Natural killer cell (primary cell): ENCODE measurements at regions not wholly inside any gene's neighbourhood (a gene's known extent, or its start where the extent isn't known, plus 50 kb on each side); places are given as distances from the start of the nearest gene placed in this dataset.

Experiments used
- ATAC-seq, 3 donors: fragments of 150-1000 bp in 2 of 3; fragments of 200-7000 bp in 1 of 3; cut with Tn5 transposase; 1 replicate in 1 of 3; 2 replicates in 2 of 3; pipeline ENCODE4 v1.10.0; 2021; ENCODE audit warnings: mild to moderate bottlenecking in 2 of 3, moderate library complexity in 2 of 3
- DNase-seq, 2 donors: peaks; one replicate each; pipeline versions ENCODE4 v3.0.0 to v3.0.0-alpha.2; 2013 to 2021; ENCODE audit warnings: mixed read lengths in 1 of 2
- H3K27ac ChIP-seq: one replicate; pipeline ENCODE4 v1.5.1; 2013; ENCODE audit warnings: mild to moderate bottlenecking, low read length
- H3K27me3 ChIP-seq: one replicate; pipeline ENCODE4 v1.6.1; 2013; ENCODE audit warnings: low read length; ENCODE audit not compliant: control insufficient read depth, insufficient read depth
- H3K36me3 ChIP-seq: one replicate; pipeline ENCODE4 v1.6.1; 2013; ENCODE audit warnings: low read length; ENCODE audit not compliant: control insufficient read depth, insufficient read depth
- H3K4me1 ChIP-seq: one replicate; pipeline ENCODE4 v1.6.1; 2013; ENCODE audit warnings: low read length; ENCODE audit not compliant: control insufficient read depth, insufficient read depth
- H3K4me3 ChIP-seq: one replicate; pipeline ENCODE4 v1.5.1; 2013; ENCODE audit warnings: low read length
- H3K9me3 ChIP-seq: one replicate; pipeline ENCODE4 v1.6.1; 2013; ENCODE audit warnings: low read length; ENCODE audit not compliant: control insufficient read depth, insufficient read depth
- H3K27ac Mint-ChIP-seq, 2 donors: one replicate each; pipeline ENCODE4 v1.8.0; 2022; ENCODE audit warnings: mild to moderate bottlenecking in 2 of 2, mixed read lengths in 2 of 2, moderate library complexity in 1 of 2
- H3K27me3 Mint-ChIP-seq, 2 donors: one replicate each; pipeline ENCODE4 v1.8.0; 2022; ENCODE audit warnings: low read depth in 2 of 2, mixed read lengths in 2 of 2
- H3K36me3 Mint-ChIP-seq: one replicate; pipeline ENCODE4 v1.8.0; 2022; ENCODE audit warnings: mixed read lengths
- H3K4me1 Mint-ChIP-seq, 2 donors: one replicate each; pipeline ENCODE4 v1.8.0; 2022; ENCODE audit warnings: mixed read lengths in 2 of 2
- H3K4me3 Mint-ChIP-seq: one replicate; pipeline ENCODE4 v1.8.0; 2022; ENCODE audit warnings: mild to moderate bottlenecking, moderate library complexity, mixed read lengths
- H3K9me3 Mint-ChIP-seq, 2 donors: one replicate each; pipeline ENCODE4 v1.8.0; 2022; ENCODE audit warnings: mixed read lengths in 2 of 2
- CTCF ChIP-seq: fragments of 200-600 bp; IDR thresholded peaks from one replicate; pipeline ENCODE4 v1.8.0; 2022; ENCODE audit warnings: antibody characterized with exemption
- WGBS: methylation state at CpG from one replicate; pipeline ENCODE4 v1.1.7; 2013; ENCODE audit warnings: missing lambda C conversion rate; ENCODE audit not compliant: insufficient coverage; 5-methylcytosine and 5-hydroxymethylcytosine counted together
- intact Hi-C: fragments of 100-400 bp; cut with micrococcal nuclease; formaldehyde crosslinking; loops from one replicate; pipeline ENCODE4 v1.14.2; 2022

- TF ChIP-seq CTCF = no peak
- intact Hi-C loops = no loop called here
- Histone ChIP-seq H3K36me3 (no peaks in the 10 kb centered on the region), H3K27ac (no peak overlapping the region), H3K4me3 (no peak overlapping the region), H3K27me3 (no peaks in the 10 kb centered on the region), H3K9me3 (no peaks in the 10 kb centered on the region), H3K4me1 (no peaks in the 10 kb centered on the region)
- no peaks in the 10 kb centered on the region for H3K9me3 Mint-ChIP-seq
- H3K27ac Mint-ChIP-seq = no peak overlapping the region
- DNase-seq (no peak), ATAC-seq (no peak)
- no peaks in the 10 kb centered on the region for H3K36me3 Mint-ChIP-seq
- H3K4me1 Mint-ChIP-seq = no peaks in the 10 kb centered on the region
- WGBS = 92% methylated on average over 5 of the region's 6 CpGs
- no peaks in the 10 kb centered on the region for H3K27me3 Mint-ChIP-seq
- H3K4me3 Mint-ChIP-seq = no peak overlapping the region
These were observed 117.0 kb upstream of the RIOK3 start for GRCh38 chr18:23336101-23336500.

GRCh38 chr18:23337599-23338444, 115.3 kb upstream of the RIOK3 start:
- Histone ChIP-seq H3K4me1 (no peaks in the 10 kb centered on the region), H3K27ac (no peak overlapping the region), H3K4me3 (no peak overlapping the region), H3K27me3 (no peaks in the 10 kb centered on the region), H3K36me3 (no peaks in the 10 kb centered on the region), H3K9me3 (no peaks in the 10 kb centered on the region)
- H3K4me1 Mint-ChIP-seq = no peaks in the 10 kb centered on the region
- no peak overlapping the region for H3K4me3 Mint-ChIP-seq
- no peaks in the 10 kb centered on the region for H3K36me3 Mint-ChIP-seq
- H3K27ac Mint-ChIP-seq = no peak overlapping the region
- intact Hi-C loops = no loop called here
- no peak for DNase-seq
- ATAC-seq = no peak
- H3K9me3 Mint-ChIP-seq = no peaks in the 10 kb centered on the region
- 100% methylated on average over 3 of the region's 3 CpGs for WGBS
- TF ChIP-seq CTCF = no peak
- H3K27me3 Mint-ChIP-seq = no peaks in the 10 kb centered on the region

GRCh38 chr18:23340661-23341060, 112.4 kb upstream of the RIOK3 start:
- no peaks in the 10 kb centered on the region for H3K9me3 ChIP-seq
- intact Hi-C loops = no loop called here
- no peak overlapping the region for H3K27ac Mint-ChIP-seq
- no peaks in the 10 kb centered on the region for H3K27me3 ChIP-seq
- no peaks in the 10 kb centered on the region for H3K36me3 Mint-ChIP-seq
- H3K4me1 Mint-ChIP-seq = no peaks in the 10 kb centered on the region
- 97% methylated on average over 7 of the region's 9 CpGs for WGBS
- no peak overlapping the region for H3K27ac ChIP-seq
- H3K36me3 ChIP-seq = no peaks in the 10 kb centered on the region
- ATAC-seq (no peak), DNase-seq (no peak)
- H3K4me3 ChIP-seq = no peak overlapping the region
- TF ChIP-seq CTCF = no peak
- no peaks in the 10 kb centered on the region for H3K9me3 Mint-ChIP-seq
- no peak overlapping the region for H3K4me3 Mint-ChIP-seq
- H3K27me3 Mint-ChIP-seq = no peaks in the 10 kb centered on the region
- no peaks in the 10 kb centered on the region for H3K4me1 ChIP-seq

- no peak for DNase-seq
- H3K4me1 Mint-ChIP-seq = no peaks in the 10 kb centered on the region
- Histone ChIP-seq H3K27ac (no peak overlapping the region), H3K9me3 (no peaks in the 10 kb centered on the region), H3K4me3 (no peak overlapping the region), H3K36me3 (no peaks in the 10 kb centered on the region), H3K27me3 (no peaks in the 10 kb centered on the region), H3K4me1 (no peaks in the 10 kb centered on the region)
- TF ChIP-seq CTCF = no peak
- H3K27me3 Mint-ChIP-seq = no peaks in the 10 kb centered on the region
- H3K4me3 Mint-ChIP-seq = no peak overlapping the region
- 92% methylated on average over 8 of the region's 9 CpGs for WGBS
- H3K27ac Mint-ChIP-seq = no peak overlapping the region
- ATAC-seq = no peak
- H3K36me3 Mint-ChIP-seq = no peaks in the 10 kb centered on the region
- intact Hi-C loops = no loop called here
- no peaks in the 10 kb centered on the region for H3K9me3 Mint-ChIP-seq
These were observed 111.7 kb upstream of the RIOK3 start for GRCh38 chr18:23341383-23341782.
